Neural cell (in vitro differentiated cells): ENCODE measurements at regions not wholly inside any gene's neighbourhood (a gene's known extent, or its start where the extent isn't known, plus 50 kb on each side); places are given as distances from the start of the nearest gene placed in this dataset.

Experiments
- H2AFZ ChIP-seq: fragments of 200-600, 300-800 bp; sonication (generic), shearing (Covaris generic); 2 replicates; pipeline ENCODE4 v1.6.0; 2014; ENCODE audit warnings: low read depth, mild to moderate bottlenecking, antibody characterized with exemption, low read length, moderate library complexity
- H3F3A ChIP-seq: fragments of 200-600 bp; shearing (Covaris generic); 2 replicates; pipeline ENCODE4 v1.6.1; 2016; ENCODE audit warnings: mild to moderate bottlenecking, moderate library complexity, mixed read lengths, antibody characterized with exemption, low read length; ENCODE audit not compliant: insufficient read depth, poor library complexity, severe bottlenecking
- H3K27ac ChIP-seq: fragments of 200-600, 300-800 bp; sonication (generic), shearing (Covaris generic); 2 replicates; pipeline ENCODE4 v1.5.1; 2014; ENCODE audit warnings: mild to moderate bottlenecking, low read length, moderate library complexity
- H3K27me3 ChIP-seq: fragments of 300-800, 200-600 bp; sonication (generic), shearing (Covaris generic); 2 replicates; pipeline ENCODE4 v1.6.0; 2014; ENCODE audit warnings: mild to moderate bottlenecking, low read depth, low read length, moderate library complexity; ENCODE audit not compliant: insufficient read depth
- H3K36me3 ChIP-seq: fragments of 300-800, 200-600 bp; sonication (generic), shearing (Covaris generic); 2 replicates; pipeline ENCODE4 v1.5.1; 2014; ENCODE audit warnings: mild to moderate bottlenecking, antibody characterized with exemption, low read length, moderate library complexity; ENCODE audit not compliant: insufficient read depth
- H3K4me2 ChIP-seq: fragments of 300-800, 200-600 bp; sonication (generic), shearing (Covaris generic); 2 replicates; pipeline ENCODE4 v1.6.0; 2014; ENCODE audit warnings: mild to moderate bottlenecking, low read length
- H3K4me3 ChIP-seq: fragments of 300-800, 200-600 bp; sonication (generic), shearing (Covaris generic); 2 replicates; pipeline ENCODE4 v1.5.1; 2014; ENCODE audit warnings: mild to moderate bottlenecking, low read length, moderate library complexity
- H3K79me2 ChIP-seq: fragments of 200-600 bp; shearing (Covaris generic); replicated peaks from 2 replicates; pipeline ENCODE4 v1.6.0; 2014; ENCODE audit warnings: mild to moderate bottlenecking, low read length, moderate library complexity; ENCODE audit not compliant: insufficient read depth
- H3K9ac ChIP-seq: fragments of 300-800, 200-600 bp; sonication (generic), shearing (Covaris generic); 2 replicates; pipeline ENCODE4 v1.6.1; 2016; ENCODE audit warnings: mild to moderate bottlenecking, low read length, mixed read lengths
- H3K9me2 ChIP-seq: fragments of 200-600 bp; shearing (Covaris generic); 2 replicates; pipeline ENCODE4 v1.6.1; 2016; ENCODE audit warnings: mild to moderate bottlenecking, low read length, mixed read lengths; ENCODE audit not compliant: insufficient read depth
- H3K9me3 ChIP-seq: fragments of 200-600, 300-800 bp; sonication (generic), shearing (Covaris generic); 2 replicates; pipeline ENCODE4 v1.6.1; 2016; ENCODE audit warnings: mild to moderate bottlenecking, mixed run types, low read length, moderate library complexity, mixed read lengths
- H4K20me1 ChIP-seq: fragments of 200-600 bp; shearing (Covaris generic); 2 replicates; pipeline ENCODE4 v1.6.1; 2016; ENCODE audit warnings: mild to moderate bottlenecking, mixed run types; ENCODE audit not compliant: insufficient read depth
- CTCF ChIP-seq: fragments of 450-650 bp; IDR thresholded peaks from 2 replicates; pipeline ENCODE4 v1.5.1; 2014; ENCODE audit warnings: antibody characterized with exemption, mild to moderate bottlenecking, moderate library complexity; ENCODE audit not compliant: poor library complexity, severe bottlenecking
- EP300 ChIP-seq: fragments of 450-650 bp; conservative IDR thresholded peaks from 2 replicates; pipeline ENCODE4 v1.6.1; 2014; ENCODE audit warnings: antibody characterized with exemption, mild to moderate bottlenecking, moderate library complexity; ENCODE audit not compliant: poor library complexity, severe bottlenecking
- EZH2 ChIP-seq: fragments of 200-600, 300-800 bp; shearing (Covaris generic), sonication (generic); IDR thresholded peaks from 2 replicates; pipeline ENCODE4 v1.6.1; 2014; ENCODE audit warnings: antibody characterized with exemption, low read length, borderline replicate concordance, mild to moderate bottlenecking; ENCODE audit not compliant: insufficient read depth, poor library complexity, severe bottlenecking
- MXI1 ChIP-seq: fragments of 450-650 bp; conservative IDR thresholded peaks from 2 replicates; pipeline ENCODE4 v1.6.1; 2014; ENCODE audit warnings: antibody characterized with exemption, mild to moderate bottlenecking; ENCODE audit not compliant: poor library complexity, severe bottlenecking
- POLR2AphosphoS5 ChIP-seq: IDR thresholded peaks from 2 replicates; pipeline ENCODE4 v1.6.1; 2012
- RAD21 ChIP-seq: fragments of 450-650 bp; conservative IDR thresholded peaks from 2 replicates; pipeline ENCODE4 v1.6.1; 2014; ENCODE audit warnings: antibody characterized with exemption, mild to moderate bottlenecking, moderate library complexity
- REST ChIP-seq: IDR thresholded peaks from 2 replicates; pipeline ENCODE4 v1.6.1; 2012; ENCODE audit warnings: borderline replicate concordance
- SMC3 ChIP-seq: fragments of 450-650 bp; conservative IDR thresholded peaks from 2 replicates; pipeline ENCODE4 v1.6.1; 2014; ENCODE audit warnings: antibody characterized with exemption, mild to moderate bottlenecking, moderate library complexity; ENCODE audit not compliant: poor library complexity
- TAF1 ChIP-seq: IDR thresholded peaks from 2 replicates; pipeline ENCODE4 v1.6.1; 2012; ENCODE audit warnings: low read depth

- Histone ChIP-seq H2AFZ (no peak overlapping the region), H3F3A (no peaks in the 10 kb centered on the region), H3K9me2 (no peaks in the 10 kb centered on the region), H3K4me3 (no peak overlapping the region), H3K4me2 (no peak overlapping the region), H3K27ac (no peak overlapping the region), H3K79me2 (no peaks in the 10 kb centered on the region), H3K36me3 (no peaks in the 10 kb centered on the region), H3K27me3 (no peaks in the 10 kb centered on the region), H3K9me3 (no peaks in the 10 kb centered on the region), H3K9ac (no peak overlapping the region), H4K20me1 (no peaks in the 10 kb centered on the region)
- TF ChIP-seq EZH2 (no peak), POLR2AphosphoS5 (no peak), SMC3 (no peak), RAD21 (no peak)
Observed at GRCh38 chr3:170719300-170719699, 133.4 kb upstream of the SLC7A14 start.

- H3F3A ChIP-seq: no peaks in the 10 kb centered on the region
- H4K20me1 ChIP-seq: no peaks in the 10 kb centered on the region
- no peaks in the 10 kb centered on the region for H3K36me3 ChIP-seq
- no peaks in the 10 kb centered on the region for H3K9me3 ChIP-seq
- H3K27me3 ChIP-seq: no peaks in the 10 kb centered on the region
- H3K4me2 ChIP-seq: no peak overlapping the region
- H2AFZ ChIP-seq: no peak overlapping the region
- TF ChIP-seq SMC3 (no peak), MXI1 (no peak), TAF1 (no peak), EP300 (no peak), EZH2 (no peak), REST (no peak), CTCF (no peak), RAD21 (no peak), POLR2AphosphoS5 (no peak)
- no peaks in the 10 kb centered on the region for H3K79me2 ChIP-seq
- no peaks in the 10 kb centered on the region for H3K9me2 ChIP-seq
- no peak overlapping the region for H3K9ac ChIP-seq
- no peak overlapping the region for H3K27ac ChIP-seq
- H3K4me3 ChIP-seq: no peak overlapping the region
Observed at GRCh38 chr3:170718848-170719247, 133.0 kb upstream of the SLC7A14 start.
